ENCODE measurements at regions not wholly inside any gene's neighbourhood (a gene's known extent, or its start where the extent isn't known, plus 50 kb on each side); places are given as distances from the start of the nearest gene placed in this dataset.

GRCh38 chr5:60183881-60184280 is 290.4 kb upstream of the PDE4D start:
- H3K4me1 ChIP-seq (ENCODE audit: control insufficient read depth, insufficient read depth, low read length), result no peaks in the 10 kb centered on the region
- no peak overlapping the region for H3K27ac ChIP-seq (ENCODE audit: extremely low read depth, low read depth, low read length)
- POLR2A ChIA-PET, result no interaction called here

DNA sequence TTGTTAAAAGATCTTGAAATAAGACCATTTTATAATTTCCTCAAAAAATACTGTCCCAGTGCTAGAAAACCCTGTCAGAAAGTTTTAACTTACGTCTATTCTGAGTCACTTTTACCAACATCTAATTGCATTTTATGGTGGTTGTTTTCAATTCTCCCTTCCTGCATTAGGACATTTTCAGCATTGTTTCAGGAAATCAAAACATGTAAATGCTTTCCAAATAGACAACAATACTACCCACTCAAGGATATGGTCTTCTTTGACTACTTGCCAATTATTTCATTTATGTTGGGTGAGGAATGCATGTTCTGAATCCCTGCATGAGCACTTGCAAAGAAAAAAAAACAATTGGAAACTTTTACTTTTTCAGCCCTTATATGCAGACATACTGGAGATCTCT is 284.6 kb upstream of the PDE4D start:
- no peaks in the 10 kb centered on the region for H3K36me3 ChIP-seq (ENCODE audit: control insufficient read depth in 2 of 2, insufficient read depth in 1 of 2, low read length in 2 of 2)
- ChIA-PET POLR2A (no interaction called here), CTCF (no interaction called here)
- H3K4me1 ChIP-seq (ENCODE audit: control insufficient read depth, insufficient read depth, low read length), result no peaks in the 10 kb centered on the region
- no peaks in the 10 kb centered on the region for H3K9me3 ChIP-seq (ENCODE audit: control insufficient read depth, insufficient read depth, low read depth, low read length)
- no peak overlapping the region for H3K27ac ChIP-seq (ENCODE audit: extremely low read depth, low read depth, low read length)
- H3K4me3 ChIP-seq (ENCODE audit: low read depth, low read length), result no peak overlapping the region
- TF ChIP-seq FEZF1 (tag by site-specific recombination; IDR thresholded peaks at IDR 0.05) (no peak), ZFP69B (tag by site-specific recombination; IDR thresholded peaks at IDR 0.05) (no peak), SCRT2 (tag by site-specific recombination; IDR thresholded peaks at IDR 0.05) (no peak), SP7 (tag by site-specific recombination; IDR thresholded peaks at IDR 0.05) (no peak), ZNF747 (tag by site-specific recombination; IDR thresholded peaks at IDR 0.05) (no peak), ZFP41 (tag by site-specific recombination; IDR thresholded peaks at IDR 0.05; ENCODE audit: borderline replicate concordance) (no peak), ZNF37A (tag by site-specific recombination; IDR thresholded peaks at IDR 0.05) (no peak), PRDM4 (tag by site-specific recombination; IDR thresholded peaks at IDR 0.05) (no peak)
- TF ChIP-seq, protein P1, sequence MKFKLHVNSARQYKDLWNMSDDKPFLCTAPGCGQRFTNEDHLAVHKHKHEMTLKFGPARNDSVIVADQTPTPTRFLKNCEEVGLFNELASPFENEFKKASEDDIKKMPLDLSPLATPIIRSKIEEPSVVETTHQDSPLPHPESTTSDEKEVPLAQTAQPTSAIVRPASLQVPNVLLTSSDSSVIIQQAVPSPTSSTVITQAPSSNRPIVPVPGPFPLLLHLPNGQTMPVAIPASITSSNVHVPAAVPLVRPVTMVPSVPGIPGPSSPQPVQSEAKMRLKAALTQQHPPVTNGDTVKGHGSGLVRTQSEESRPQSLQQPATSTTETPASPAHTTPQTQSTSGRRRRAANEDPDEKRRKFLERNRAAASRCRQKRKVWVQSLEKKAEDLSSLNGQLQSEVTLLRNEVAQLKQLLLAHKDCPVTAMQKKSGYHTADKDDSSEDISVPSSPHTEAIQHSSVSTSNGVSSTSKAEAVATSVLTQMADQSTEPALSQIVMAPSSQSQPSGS (tag by site-specific recombination; IDR thresholded peaks at IDR 0.05; ENCODE audit: low read depth), result no peak

More at GRCh38 chr5:60183881-60184280, 290.4 kb upstream of the PDE4D start:
- H3K36me3 ChIP-seq (ENCODE audit: control insufficient read depth in 2 of 2, insufficient read depth in 1 of 2, low read length in 2 of 2), result no peaks in the 10 kb centered on the region
- no peaks in the 10 kb centered on the region for H3K9me3 ChIP-seq (ENCODE audit: control insufficient read depth, insufficient read depth, low read depth, low read length)
- no peak overlapping the region for H3K4me3 ChIP-seq (ENCODE audit: low read depth, low read length)
- CTCF ChIA-PET, result no interaction called here
- TF ChIP-seq INSM2 (tag by site-specific recombination; IDR thresholded peaks at IDR 0.05) (no peak), ZSCAN18 (tag by site-specific recombination; IDR thresholded peaks at IDR 0.05) (no peak), ZNF600 (tag by site-specific recombination; IDR thresholded peaks at IDR 0.05) (no peak), ZNF202 (tag by site-specific recombination; IDR thresholded peaks at IDR 0.05; ENCODE audit: borderline replicate concordance) (no peak), PATZ1 (tag by site-specific recombination; IDR thresholded peaks at IDR 0.05) (no peak), MEIS1 (CRISPR knock-in tag; IDR thresholded peaks at IDR 0.05; ENCODE audit: borderline replicate concordance) (no peak), ZNF350 (tag by site-specific recombination; IDR thresholded peaks at IDR 0.05) (no peak), ZNF398 (tag by site-specific recombination; IDR thresholded peaks at IDR 0.05) (no peak), ZNF37A (tag by site-specific recombination; IDR thresholded peaks at IDR 0.05) (no peak), OSR2 (tag by site-specific recombination; IDR thresholded peaks at IDR 0.05) (no peak), SALL2 (tag by site-specific recombination; IDR thresholded peaks at IDR 0.05; ENCODE audit: borderline replicate concordance) (no peak), ZNF501 (tag by site-specific recombination; IDR thresholded peaks at IDR 0.05) (no peak), KLF7 (tag by site-specific recombination; IDR thresholded peaks at IDR 0.05; ENCODE audit: borderline replicate concordance) (no peak), ZNF561 (tag by site-specific recombination; IDR thresholded peaks at IDR 0.05; ENCODE audit: borderline replicate concordance) (no peak)
